Gastroesophageal sphincter (tissue), 3 donors: ENCODE measurements at regions not wholly inside any gene's neighbourhood (a gene's known extent, or its start where the extent isn't known, plus 50 kb on each side); places are given as distances from the start of the nearest gene placed in this dataset.

Experiments used
- POLR2A ChIP-seq, 2 donors: fragments of 450-650 bp; IDR thresholded peaks; one replicate each; pipeline ENCODE4 v1.6.1; 2017; ENCODE audit warnings: antibody characterized with exemption in 2 of 2, mild to moderate bottlenecking in 2 of 2, moderate library complexity in 1 of 2
- POLR2AphosphoS5 ChIP-seq: sonication (generic); formaldehyde crosslinking; IDR thresholded peaks from one replicate; pipeline ENCODE4 v1.6.1; 2017; ENCODE audit warnings: antibody characterized with exemption
- TF ChIP-seq, protein P1 (sequence below), 4 experiments: fragments of 200-600 bp in 2 of 4; fragments of 450-650 bp in 2 of 4; sonication (generic) in 1 of 4; IDR thresholded peaks; one replicate each; pipeline ENCODE4 v1.5.1; 2017 to 2019; ENCODE audit warnings: antibody characterized with exemption in 4 of 4, mild to moderate bottlenecking in 2 of 4, moderate library complexity in 2 of 4

GRCh38 chr3:178270838-178271237, 265.4 kb upstream of the KCNMB2 start:
- TF ChIP-seq, protein P1, sequence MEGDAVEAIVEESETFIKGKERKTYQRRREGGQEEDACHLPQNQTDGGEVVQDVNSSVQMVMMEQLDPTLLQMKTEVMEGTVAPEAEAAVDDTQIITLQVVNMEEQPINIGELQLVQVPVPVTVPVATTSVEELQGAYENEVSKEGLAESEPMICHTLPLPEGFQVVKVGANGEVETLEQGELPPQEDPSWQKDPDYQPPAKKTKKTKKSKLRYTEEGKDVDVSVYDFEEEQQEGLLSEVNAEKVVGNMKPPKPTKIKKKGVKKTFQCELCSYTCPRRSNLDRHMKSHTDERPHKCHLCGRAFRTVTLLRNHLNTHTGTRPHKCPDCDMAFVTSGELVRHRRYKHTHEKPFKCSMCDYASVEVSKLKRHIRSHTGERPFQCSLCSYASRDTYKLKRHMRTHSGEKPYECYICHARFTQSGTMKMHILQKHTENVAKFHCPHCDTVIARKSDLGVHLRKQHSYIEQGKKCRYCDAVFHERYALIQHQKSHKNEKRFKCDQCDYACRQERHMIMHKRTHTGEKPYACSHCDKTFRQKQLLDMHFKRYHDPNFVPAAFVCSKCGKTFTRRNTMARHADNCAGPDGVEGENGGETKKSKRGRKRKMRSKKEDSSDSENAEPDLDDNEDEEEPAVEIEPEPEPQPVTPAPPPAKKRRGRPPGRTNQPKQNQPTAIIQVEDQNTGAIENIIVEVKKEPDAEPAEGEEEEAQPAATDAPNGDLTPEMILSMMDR (IDR thresholded peaks at IDR 0.05): no peak
- no peak for TF ChIP-seq POLR2AphosphoS5
- TF ChIP-seq POLR2A (IDR thresholded peaks at IDR 0.05): no peak
